ENCODE measurements at regions not wholly inside any gene's neighbourhood (a gene's known extent, or its start where the extent isn't known, plus 50 kb on each side); places are given as distances from the start of the nearest gene placed in this dataset.
A peak's percentile ranks its signal among the peaks of the same experiment; 100 is the strongest.

DNA sequence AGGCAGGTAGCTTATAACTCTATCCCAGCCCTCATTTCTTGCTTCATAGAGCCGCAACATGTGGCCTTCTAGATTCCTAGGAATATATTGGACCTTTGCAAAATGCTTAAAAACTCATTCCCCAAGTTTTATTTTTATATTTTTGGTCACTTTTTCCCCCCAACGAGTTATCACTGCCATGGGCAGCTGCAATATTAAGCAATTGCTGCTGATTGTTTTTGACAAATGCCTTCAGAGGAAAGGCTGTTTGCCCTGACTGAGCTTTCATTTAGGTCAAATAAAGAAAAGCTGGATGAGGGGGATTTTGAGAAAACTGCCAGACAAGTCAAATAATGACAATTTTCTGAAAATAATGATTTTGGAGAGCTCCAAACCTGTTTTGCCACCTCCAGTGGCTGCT is 976.9 kb upstream of the MBL2 start:
- no peak for DNase-seq (ENCODE audit: low read depth in 4 of 4, low spot score in 2 of 4)

DNA sequence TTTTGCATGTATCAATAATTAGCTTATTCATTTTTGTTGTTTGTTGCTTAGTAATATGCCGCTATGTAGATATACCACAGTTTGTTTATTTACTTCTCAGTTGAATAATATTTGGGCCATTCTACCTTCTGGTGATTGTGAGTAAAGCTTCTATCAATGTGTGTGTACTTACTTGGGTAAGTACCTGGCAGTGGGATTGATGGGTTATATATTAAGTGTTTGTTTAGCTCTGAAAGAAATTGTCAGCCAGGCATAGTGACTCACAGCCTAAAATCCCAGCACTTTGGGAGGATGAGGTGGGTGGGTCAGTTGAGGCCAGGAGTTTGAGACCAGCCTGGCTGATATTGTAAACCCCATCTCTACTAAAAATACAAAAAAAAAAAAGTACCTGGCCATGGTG is 975.7 kb upstream of the MBL2 start:
- no peak for DNase-seq (ENCODE audit: low read depth in 4 of 4, low spot score in 2 of 4)

DNA sequence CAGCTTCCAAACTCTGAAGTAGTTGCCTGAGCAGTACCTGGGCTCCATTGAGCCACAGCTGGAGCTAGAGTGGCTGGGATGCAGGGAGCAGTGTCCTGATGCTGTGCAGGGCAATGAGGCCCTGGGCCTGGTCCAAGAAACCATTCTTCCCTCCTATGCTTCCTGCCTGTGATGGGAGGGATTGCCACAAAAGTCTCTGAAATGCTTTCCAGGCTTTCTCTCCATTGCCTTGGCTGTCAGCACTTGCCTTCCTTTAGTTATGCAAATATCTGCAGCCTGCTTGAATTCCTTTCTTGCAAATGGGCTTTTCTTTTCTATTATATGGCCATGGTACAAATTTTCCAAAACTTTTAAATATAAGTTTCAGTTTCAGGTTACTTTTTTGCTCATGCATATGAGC is 972.2 kb upstream of the MBL2 start:
- DNase-seq (ENCODE audit: low read depth in 4 of 4, low spot score in 2 of 4), result no peak

DNA sequence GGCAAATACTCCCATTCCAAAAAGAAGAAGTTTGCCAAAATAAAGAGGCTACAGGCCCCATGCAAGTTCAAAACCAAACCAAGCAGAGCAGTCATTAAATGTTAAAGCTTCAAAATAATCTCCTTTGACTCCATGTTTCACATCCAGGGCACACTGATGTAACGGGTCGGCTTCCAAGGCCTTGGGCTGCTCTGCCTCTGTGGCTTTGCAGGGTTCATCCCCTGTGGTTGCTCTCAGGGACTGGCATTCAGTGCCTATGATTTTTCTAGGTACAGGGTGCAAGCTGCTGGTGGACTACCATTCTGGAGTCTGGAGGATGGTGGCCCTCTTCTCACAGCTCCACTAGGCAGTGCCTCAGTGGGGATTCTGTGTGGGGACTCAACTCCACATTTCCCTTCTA is 971.6 kb upstream of the MBL2 start:
- DNase-seq (ENCODE audit: low read depth in 4 of 4, low spot score in 2 of 4), result no peak

DNA sequence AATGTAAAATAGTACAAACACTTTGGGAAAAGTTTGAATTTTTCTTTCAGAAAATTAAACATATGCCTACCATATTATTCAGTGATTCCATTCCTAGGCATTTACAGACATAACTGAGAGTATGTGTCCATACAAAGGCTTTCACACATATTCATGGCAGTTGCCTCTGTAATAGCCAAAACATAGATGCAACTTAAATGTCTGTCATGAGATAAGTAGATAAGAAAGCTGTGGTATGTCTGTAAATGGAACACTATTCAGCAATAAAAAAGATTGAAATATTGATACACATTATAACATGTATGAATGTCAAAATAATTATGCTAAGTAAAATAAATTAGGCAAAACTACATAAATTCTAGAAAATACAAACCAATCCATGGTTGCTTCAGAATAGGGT is 964.5 kb upstream of the MBL2 start:
- no peak for DNase-seq (ENCODE audit: low read depth in 4 of 4, low spot score in 2 of 4)

DNA sequence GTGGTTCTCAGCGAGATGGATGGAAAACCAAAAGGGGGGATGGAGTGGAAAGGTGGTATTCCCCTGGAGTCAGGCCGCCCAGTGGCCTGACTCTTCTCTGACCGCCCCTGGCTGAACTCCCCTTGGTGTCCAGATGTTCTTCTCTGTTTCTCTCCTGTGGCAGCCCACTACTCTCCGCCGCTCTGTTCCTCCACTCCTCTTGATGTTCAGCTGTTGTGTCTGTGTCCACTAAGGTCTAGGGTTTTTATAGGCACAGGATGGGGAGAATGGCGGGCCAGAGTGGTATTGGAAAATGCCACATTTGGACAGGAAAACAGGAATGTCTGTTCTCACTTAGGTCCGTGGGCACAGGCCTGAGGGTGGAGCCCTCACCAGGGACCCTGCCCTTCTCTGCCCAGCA is 954.3 kb upstream of the MBL2 start:
- DNase-seq (ENCODE audit: low read depth in 4 of 4, low spot score in 2 of 4), result no peak

DNA sequence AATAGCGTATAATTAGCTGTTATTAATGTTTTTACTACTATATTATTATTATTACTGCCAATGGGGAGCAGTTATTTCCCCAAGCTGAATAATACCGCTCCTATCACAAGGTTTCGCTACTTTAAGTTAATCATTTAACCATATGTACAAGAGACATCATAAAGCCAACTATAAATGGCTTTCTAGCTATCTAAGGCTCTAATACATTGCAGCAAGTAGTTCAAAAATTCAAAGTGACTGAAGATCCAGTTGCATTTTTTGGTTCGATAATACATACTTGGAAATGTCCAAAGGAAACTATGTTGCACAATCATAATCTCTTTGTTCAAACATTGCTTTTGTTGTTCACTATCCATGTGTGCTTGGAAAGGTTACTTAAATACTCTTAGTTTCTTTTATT is 952.0 kb upstream of the MBL2 start:
- no peak for DNase-seq (ENCODE audit: low read depth in 4 of 4, low spot score in 2 of 4)

DNA sequence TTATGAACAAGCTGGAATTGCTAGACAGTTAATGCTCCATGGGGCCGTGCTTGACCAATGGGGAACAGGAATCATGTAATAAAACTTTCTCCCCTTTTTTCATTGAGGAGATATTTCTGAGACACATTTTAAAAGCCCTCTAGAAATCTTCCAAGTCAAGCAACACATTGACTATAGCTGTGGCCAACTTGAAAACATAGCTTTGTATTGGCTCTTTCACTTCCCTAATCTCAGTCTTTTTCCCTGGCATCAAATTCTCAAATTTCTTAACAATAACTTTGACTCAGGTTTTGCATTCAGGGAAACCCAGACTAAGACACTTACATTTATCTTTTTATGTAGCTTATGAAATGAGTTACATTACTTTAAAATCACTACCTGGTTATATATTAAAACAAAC is 947.1 kb upstream of the MBL2 start:
- DNase-seq (ENCODE audit: low read depth in 4 of 4, low spot score in 2 of 4), result no peak

DNA sequence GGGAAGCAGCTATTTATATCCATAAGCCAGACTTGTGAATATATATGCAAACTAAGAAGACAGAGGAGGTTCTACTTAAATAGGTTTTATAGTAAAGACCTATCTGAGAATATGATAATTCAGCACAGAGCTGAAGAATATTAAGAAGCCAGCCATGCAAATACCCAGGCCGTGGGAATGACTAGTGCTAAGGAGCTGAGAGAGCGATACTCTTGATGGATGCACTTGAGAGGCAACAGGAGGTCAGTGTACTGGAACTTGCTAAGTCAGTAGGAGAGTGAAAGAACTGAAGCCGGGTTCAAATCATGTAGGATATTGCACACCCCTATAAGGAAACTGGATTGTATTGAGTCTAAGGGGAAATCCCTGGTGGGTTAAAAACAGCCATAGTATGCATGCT is 943.6 kb upstream of the MBL2 start:
- DNase-seq (ENCODE audit: low read depth in 4 of 4, low spot score in 2 of 4), result no peak

DNA sequence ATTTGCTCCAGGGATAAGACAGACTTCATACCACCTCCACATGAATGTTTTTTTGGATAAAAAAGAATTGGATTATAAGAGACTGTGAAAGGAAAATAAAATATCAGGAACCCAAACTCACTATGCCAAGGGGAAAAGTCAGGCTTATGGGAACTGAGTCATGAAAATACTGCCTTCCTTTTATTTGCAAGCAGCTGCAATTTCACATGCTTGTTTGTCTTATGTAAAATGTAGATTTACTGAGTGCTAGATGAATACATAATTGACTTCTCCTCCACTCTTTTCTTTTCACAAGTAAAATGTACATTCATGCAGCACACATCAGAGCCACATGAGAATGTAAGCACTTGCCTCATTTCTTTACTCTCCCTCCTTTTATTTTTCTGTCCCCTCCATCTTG is 940.8 kb upstream of the MBL2 start:
- DNase-seq (ENCODE audit: low read depth in 4 of 4, low spot score in 2 of 4), result no peak

DNA sequence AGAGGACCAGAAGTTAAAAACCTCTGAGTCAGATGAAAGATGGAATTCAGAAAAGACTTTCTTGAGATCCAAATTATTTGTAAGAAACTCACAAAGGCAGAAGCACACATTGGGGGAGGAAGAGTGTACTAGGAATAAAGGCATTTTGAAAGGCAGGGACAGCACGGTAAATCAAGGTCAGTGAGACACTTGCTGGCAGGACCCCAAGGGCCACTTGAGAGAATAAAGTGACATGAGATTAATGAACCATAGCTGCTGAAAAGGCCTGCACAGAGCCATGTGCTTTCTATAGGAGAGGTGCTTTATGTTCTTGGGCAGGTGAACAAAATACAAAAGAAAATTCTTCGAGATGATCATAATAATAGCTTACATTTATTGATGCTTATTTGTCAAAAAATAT is 929.9 kb upstream of the MBL2 start:
- peak in 2 of 4 donors; percentile 25 to 37 for DNase-seq (ENCODE audit: low read depth in 4 of 4, low spot score in 2 of 4)

DNA sequence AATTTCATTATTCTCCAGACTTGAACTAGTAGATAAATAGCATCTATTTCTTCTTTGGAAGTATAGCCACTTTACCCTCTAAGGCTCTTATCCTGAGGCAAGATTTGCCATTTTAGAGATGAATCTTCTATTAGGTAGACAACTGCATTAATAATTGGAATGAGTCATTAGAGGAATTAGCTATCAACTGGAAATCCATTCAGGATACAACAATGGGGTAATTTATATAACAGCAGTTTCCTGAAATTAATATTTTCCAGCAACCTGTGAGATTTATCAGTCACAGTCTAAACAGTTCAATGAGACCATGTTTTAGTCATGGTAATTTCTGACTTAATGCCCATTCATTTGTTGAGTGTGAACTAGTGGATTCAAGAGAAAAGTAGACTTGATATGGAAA is 928.6 kb upstream of the MBL2 start:
- no peak for DNase-seq (ENCODE audit: low read depth in 4 of 4, low spot score in 2 of 4)

DNA sequence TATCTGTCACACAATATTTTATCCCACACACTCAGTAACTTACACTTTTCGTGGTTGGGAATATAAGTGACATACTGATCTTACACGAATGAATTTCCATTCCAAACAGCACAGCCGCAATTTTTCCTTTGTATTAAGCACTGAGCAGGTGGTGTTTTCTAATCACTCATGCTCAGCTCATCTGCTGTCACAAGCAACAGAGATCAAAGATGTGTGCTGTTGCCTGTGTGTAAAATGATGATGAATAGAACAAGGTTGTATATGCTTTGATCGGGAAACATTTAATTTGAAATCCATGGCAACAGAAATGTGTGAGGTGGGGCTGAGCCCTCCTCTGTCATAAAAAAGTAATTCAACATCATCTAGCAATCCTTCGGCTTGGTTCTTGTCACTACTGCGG is 927.7 kb upstream of the MBL2 start:
- no peak for DNase-seq (ENCODE audit: low read depth in 4 of 4, low spot score in 2 of 4)

DNA sequence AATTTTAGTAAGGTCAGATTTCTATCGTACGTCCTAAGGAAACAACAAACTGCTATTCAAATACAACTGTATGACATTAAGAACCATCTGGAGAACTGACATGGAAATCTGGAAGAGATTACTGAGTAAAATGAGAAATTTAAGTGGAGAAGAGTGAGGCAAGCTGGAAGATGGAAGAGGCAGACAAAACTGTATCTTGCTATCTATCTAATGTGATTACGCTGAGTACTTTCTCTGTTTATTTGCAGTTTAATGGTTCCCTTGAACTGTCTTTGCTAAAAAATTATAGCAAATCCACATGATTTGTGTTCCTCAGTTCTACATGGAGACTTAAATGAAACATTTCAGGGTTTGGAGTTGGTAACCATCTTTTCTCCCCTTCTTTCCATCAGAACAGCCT is 927.1 kb upstream of the MBL2 start:
- no peak for DNase-seq (ENCODE audit: low read depth in 4 of 4, low spot score in 2 of 4)

DNA sequence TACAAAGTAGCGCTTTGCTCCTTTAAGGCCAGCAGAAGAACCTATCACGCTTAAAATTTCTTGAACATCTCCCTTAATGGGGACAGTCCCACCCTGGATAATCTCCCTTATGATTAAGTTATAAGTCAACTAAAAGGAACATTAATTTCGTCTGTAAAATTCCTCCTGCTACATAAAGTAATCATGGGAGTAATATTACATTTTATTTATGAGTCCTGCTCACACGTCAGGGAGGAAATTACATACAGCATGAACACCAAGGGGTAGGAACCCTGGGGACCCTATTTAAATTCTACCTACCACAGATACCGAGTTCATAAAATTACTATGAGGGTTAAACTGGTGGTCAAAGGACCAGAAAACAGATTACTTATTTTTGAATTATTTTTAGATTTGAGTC is 926.6 kb upstream of the MBL2 start:
- no peak for DNase-seq (ENCODE audit: low read depth in 4 of 4, low spot score in 2 of 4)

DNA sequence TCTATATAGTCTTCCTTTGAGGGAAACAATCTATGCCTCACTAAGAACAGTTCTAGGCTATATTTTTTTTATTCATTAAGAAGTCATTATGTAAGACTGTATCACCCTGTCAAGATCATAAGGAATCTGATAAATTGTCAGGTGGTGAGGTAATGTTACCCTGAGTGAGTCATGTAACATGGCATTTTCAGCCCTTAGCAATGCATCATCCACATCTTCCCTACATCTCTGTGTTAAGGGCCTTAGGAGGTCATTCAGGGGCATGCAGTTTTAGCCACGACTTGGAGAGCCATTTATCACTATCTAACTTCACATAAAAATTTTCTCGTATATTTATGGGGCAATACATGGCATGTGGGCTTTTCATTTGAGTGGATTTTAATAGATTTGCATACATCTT is 924.5 kb upstream of the MBL2 start:
- DNase-seq (ENCODE audit: low read depth in 4 of 4, low spot score in 2 of 4), result no peak

DNA sequence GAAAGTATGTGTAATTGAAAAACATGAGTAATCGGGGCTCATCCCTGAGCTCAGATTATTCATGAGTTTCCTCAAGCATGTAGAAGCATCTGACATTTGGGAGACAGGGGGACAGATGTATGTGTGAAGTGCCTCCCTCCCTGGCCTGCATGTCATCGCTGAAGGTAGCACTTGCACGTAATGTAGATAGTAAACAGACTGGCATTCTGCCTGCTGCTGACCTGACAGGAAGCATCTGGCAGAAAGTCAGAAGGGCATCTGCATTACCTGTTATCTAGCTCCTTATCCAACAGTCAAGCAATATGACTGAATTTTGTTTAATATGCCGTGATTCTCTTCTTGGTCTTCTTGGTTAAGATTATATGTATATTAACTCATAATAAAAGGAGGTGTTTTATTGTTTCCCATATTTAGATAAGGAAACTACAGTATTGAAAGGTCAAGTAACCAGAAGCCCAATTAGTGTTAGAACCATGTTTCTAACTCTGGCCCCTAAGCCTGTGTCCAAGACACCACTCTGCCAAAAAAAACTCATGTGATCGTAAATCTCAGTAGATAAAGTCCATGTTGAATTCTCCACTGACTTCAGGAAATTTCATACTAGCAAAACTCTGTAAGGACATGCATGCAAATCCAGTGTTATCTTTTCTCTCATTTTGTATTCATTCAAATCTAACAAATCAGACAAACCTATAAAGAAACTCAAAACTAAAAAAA is 918.1 kb upstream of the MBL2 start:
- peak in 1 of 4 donors; percentile 19 for DNase-seq (ENCODE audit: low read depth in 4 of 4, low spot score in 2 of 4)

DNA sequence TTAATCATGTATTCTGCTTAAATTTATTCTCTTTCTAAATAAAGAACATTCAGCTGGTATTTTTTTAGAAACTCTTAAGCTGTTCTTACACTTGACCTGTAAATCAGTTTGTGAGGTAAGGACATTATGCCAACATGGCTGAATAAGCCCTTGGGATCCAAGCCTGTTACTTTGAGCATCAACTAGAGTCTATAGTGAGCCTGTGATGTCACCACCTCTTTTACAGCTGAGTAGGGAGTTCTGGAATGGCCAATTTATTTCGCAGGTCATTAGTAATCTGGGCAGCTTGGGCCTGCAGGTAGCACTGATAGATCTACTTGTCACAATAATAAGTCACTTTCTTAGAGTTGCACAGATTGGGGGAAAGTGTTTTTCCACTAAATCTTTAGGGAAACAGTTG is 915.2 kb upstream of the MBL2 start:
- DNase-seq (ENCODE audit: low read depth in 4 of 4, low spot score in 2 of 4), result no peak

DNA sequence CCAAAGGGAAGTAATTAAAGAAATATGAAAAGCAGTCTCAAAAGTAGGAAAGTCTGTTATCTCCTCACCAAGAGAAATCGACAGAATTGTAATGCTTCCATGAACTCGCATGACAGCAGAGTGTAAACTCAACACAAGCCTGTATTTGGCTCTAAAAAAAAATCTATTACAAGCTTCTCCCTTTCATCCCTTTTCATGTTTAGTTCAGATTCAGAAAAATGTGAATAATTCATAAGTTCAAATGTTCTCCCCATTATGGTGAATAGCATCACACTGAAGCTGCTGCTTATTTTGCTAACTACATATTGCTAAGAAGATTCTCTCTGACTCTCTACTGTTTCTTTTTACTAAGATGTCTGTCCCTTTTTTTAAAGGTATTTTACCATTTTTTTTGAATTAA is 910.3 kb upstream of the MBL2 start:
- no peak for DNase-seq (ENCODE audit: low read depth in 4 of 4, low spot score in 2 of 4)

DNA sequence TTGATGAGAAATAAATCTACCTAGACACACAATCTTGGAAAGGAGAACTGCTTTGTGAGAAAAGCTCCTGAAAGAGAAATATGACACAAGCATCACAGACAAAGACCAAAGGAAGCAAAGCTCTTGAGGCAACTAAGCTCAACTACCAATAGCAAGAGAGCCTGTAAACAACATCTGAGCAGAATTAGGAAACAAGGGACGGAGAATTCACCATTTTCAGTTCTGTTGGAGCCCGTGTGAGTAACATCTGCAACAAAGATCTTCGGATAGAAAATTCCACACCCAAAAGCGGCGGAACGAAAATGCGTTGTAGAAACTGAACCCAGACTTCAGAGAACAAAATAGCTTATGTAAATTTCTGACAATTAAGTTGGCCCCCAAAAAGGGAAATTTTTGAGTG is 909.9 kb upstream of the MBL2 start:
- no peak for DNase-seq (ENCODE audit: low read depth in 4 of 4, low spot score in 2 of 4)

DNA sequence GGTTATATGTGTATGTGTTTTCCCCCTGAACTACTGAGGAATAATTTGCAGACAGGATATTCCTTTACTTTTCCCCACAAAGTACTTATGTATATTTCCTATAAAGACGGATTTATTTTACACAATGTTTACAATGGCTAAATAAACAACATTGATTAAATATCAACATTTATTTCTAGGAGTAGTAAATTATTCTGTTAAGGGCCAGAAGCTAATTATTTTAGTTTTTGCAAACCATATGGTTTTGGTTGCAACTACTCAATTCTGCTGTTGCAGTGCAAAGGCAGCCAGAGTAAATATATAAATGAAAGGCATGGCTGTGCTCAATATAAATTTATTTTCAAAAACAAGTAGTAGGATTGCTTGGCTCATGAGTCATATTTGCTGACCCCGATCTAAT is 907.1 kb upstream of the MBL2 start:
- DNase-seq (ENCODE audit: low read depth in 4 of 4, low spot score in 2 of 4), result no peak

DNA sequence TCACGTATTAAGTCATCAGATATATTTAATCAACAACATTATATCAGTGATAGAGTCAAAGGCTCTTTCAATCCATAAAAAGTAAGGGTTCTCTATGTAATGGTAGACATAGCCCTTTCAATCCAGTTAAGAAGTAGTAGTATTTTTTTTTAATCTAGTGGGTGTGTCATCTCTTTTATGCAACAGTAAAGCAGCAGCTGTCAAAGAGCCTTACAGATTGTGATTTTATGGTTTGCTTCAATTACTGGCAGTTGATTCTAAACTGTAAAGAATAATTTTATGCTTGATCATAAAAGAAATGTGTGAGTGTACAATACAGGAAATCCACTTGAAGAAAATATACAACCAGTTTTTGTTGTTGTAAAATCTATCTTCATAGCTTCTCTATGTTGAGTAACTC is 902.6 kb upstream of the MBL2 start:
- DNase-seq (ENCODE audit: low read depth in 4 of 4, low spot score in 2 of 4), result no peak

DNA sequence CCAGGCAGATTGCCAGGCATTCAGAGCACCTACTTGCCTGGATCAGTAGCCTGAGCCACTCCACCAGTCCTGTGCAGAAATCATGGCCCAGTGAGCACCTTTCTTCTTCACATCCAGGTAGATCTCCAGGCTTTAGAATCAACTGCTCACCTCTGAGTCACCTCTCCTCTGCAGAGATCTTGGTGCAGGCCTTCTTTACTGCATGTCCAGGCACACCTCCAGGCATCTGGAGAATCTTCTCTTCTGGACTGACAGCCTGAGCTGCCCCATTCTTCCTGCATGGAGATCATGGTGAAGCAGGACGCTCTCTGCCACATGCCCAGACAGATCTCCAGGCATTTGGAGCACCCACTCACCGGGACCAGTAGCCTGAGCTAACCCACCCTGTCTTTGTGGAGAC is 894.5 kb upstream of the MBL2 start:
- DNase-seq (ENCODE audit: low read depth in 4 of 4, low spot score in 2 of 4), result no peak

All from left renal cortex interstitium (tissue), 4 donors.